GM18520 (cell line): ENCODE measurements at regions not wholly inside any gene's neighbourhood (a gene's known extent, or its start where the extent isn't known, plus 50 kb on each side); places are given as distances from the start of the nearest gene placed in this dataset.

Experiments
- ATAC-seq: cut with Tn5 transposase; IDR thresholded peaks from one replicate; pipeline ENCODE4 v1.9.1; 2021; ENCODE audit not compliant: unreplicated experiment

GRCh38 chr17:77746896-77747554 is 211.5 kb upstream of the TNRC6C start:
- no peak for ATAC-seq

GRCh38 chr17:77748436-77748835 is 210.1 kb upstream of the TNRC6C start:
- no peak for ATAC-seq

- ATAC-seq: no peak
Observed at GRCh38 chr17:77749321-77749751, 209.2 kb upstream of the TNRC6C start.

GRCh38 chr17:77749989-77750388 is 208.5 kb upstream of the TNRC6C start:
- no peak for ATAC-seq

- no peak for ATAC-seq
Observed at GRCh38 chr17:77750427-77751043, 208.0 kb upstream of the TNRC6C start.

- ATAC-seq: no peak
Observed at GRCh38 chr17:77753246-77753645, 205.3 kb upstream of the TNRC6C start.

- ATAC-seq: no peak
Observed at GRCh38 chr17:77753691-77754245, 204.7 kb upstream of the TNRC6C start.

- ATAC-seq: no peak
Observed at GRCh38 chr17:77754956-77755355, 203.5 kb upstream of the TNRC6C start.

- ATAC-seq: no peak
Observed at GRCh38 chr17:77755410-77755963, 203.0 kb upstream of the TNRC6C start.

- no peak for ATAC-seq
Observed at GRCh38 chr17:77756028-77756427, 202.5 kb upstream of the TNRC6C start.

GRCh38 chr17:77756846-77757560 is 201.5 kb upstream of the TNRC6C start:
- ATAC-seq: no peak

- ATAC-seq: no peak
Observed at GRCh38 chr17:77757561-77757898, 201.0 kb upstream of the TNRC6C start.

GRCh38 chr17:77763023-77763422 is 195.5 kb upstream of the TNRC6C start:
- ATAC-seq: no peak

GRCh38 chr17:77763575-77763974 is 194.9 kb upstream of the TNRC6C start:
- ATAC-seq: no peak

GRCh38 chr17:77765292-77765691 is 193.2 kb upstream of the TNRC6C start:
- no peak for ATAC-seq

GRCh38 chr17:77767148-77767547 is 191.4 kb upstream of the TNRC6C start:
- ATAC-seq: no peak

GRCh38 chr17:77768248-77768852 is 190.2 kb upstream of the TNRC6C start:
- no peak for ATAC-seq

GRCh38 chr17:77769215-77769614 is 189.3 kb upstream of the TNRC6C start:
- no peak for ATAC-seq

- ATAC-seq: no peak
Observed at GRCh38 chr17:77769762-77770161, 188.7 kb upstream of the TNRC6C start.

GRCh38 chr17:77770331-77771105 is 188.0 kb upstream of the TNRC6C start:
- ATAC-seq: no peak

- ATAC-seq: no peak
Observed at GRCh38 chr17:77771145-77771544, 187.4 kb upstream of the TNRC6C start.
